HCT116 (cell line): ENCODE measurements at regions not wholly inside any gene's neighbourhood (a gene's known extent, or its start where the extent isn't known, plus 50 kb on each side); places are given as distances from the start of the nearest gene placed in this dataset.

Experiments used
- ATAC-seq: fragments of 200-7000 bp; cut with Tn5 transposase; 2 replicates; pipeline ENCODE4 v1.9.1; 2020; ENCODE audit warnings: mild to moderate bottlenecking, moderate library complexity
- BruUV-seq: library from RNA; stranded (reverse); fragments of 400-500 nt; replicated peaks from 2 replicates; lab custom pipeline; 2021; lab: Mats Ljungman, UMichigan
- CTCF ChIA-PET: fragments of 300-600 bp; sonication (Branson Sonifier 250); formaldehyde crosslinking; loops from one replicate; lab custom pipeline; 2021; ENCODE audit warnings: antibody characterized with exemption; lab: Charles Lee
- POLR2A ChIA-PET: fragments of 300-600, 350-600 bp; sonication (Branson Sonifier 250); formaldehyde crosslinking; loops from one replicate; lab custom pipeline; 2021; ENCODE audit warnings: antibody characterized with exemption; lab: Charles Lee
- RAD21 ChIA-PET, 2 experiments: fragments of 300-600 bp; sonication (Branson Sonifier 250); formaldehyde crosslinking; loops; one replicate each; lab custom pipeline; 2023; ENCODE audit warnings: low total read pairs in 2 of 2; ENCODE audit not compliant: uncharacterized antibody in 2 of 2, unreplicated experiment in 2 of 2, low non-redundant PET in 1 of 2; lab: Charles Lee
- DNase-seq: peaks from one replicate; pipeline ENCODE4 v3.0.0-alpha.2; 2010; ENCODE audit warnings: low read depth, low spot score
- H2AFZ ChIP-seq: fragments of 200-600 bp; shearing (Covaris generic), sonication (generic); 2 replicates; pipeline ENCODE4 v1.6.1; 2017; ENCODE audit warnings: low read depth, mixed run types, mixed read lengths, antibody characterized with exemption, low read length; ENCODE audit not compliant: poor library complexity, severe bottlenecking
- H3K27ac ChIP-seq: 2 replicates; pipeline ENCODE4 v1.5.1; 2012; ENCODE audit warnings: low read depth, low read length
- H3K27me3 ChIP-seq: fragments of 200-600 bp; sonication (generic); 2 replicates; pipeline ENCODE4 v1.6.1; 2016; ENCODE audit warnings: mixed run types, low read length, mixed read lengths; ENCODE audit not compliant: insufficient read depth
- H3K36me3 ChIP-seq, 2 experiments: fragments of 200-500 bp in 1 of 2; fragments of 200-600 bp in 1 of 2; sonication (Bioruptor generic) in 1 of 2; sonication (generic) in 1 of 2; 2 replicates each; pipeline versions ENCODE4 v1.5.1 to v1.6.1; 2014 to 2016; ENCODE audit warnings: low read length in 2 of 2, inconsistent platforms in 1 of 2, mixed read lengths in 1 of 2, mixed run types in 1 of 2; ENCODE audit not compliant: insufficient read depth in 2 of 2, control insufficient read depth in 1 of 2
- H3K4me1 ChIP-seq, 2 experiments: fragments of 200-600 bp in 1 of 2; sonication (generic) in 1 of 2; 2 replicates each; pipeline versions ENCODE4 v1.5.1 to v1.6.1; 2012 to 2017; ENCODE audit warnings: low read length in 2 of 2, inconsistent platforms in 1 of 2, mild to moderate bottlenecking in 1 of 2, mixed read lengths in 1 of 2, mixed run types in 1 of 2, moderate library complexity in 1 of 2; ENCODE audit not compliant: insufficient read depth in 2 of 2, control insufficient read depth in 1 of 2
- H3K4me2 ChIP-seq: fragments of 200-600 bp; sonication (generic); 2 replicates; pipeline ENCODE4 v1.6.1; 2017; ENCODE audit warnings: mixed run types, low read length, mixed read lengths
- H3K4me3 ChIP-seq, 2 experiments: fragments of 200-600 bp in 1 of 2; sonication (generic) in 1 of 2; replicated peaks in 1 of 2; 2 replicates each; pipeline ENCODE4 v1.5.1; 2011 to 2016; ENCODE audit warnings: low read length in 2 of 2, control low read depth in 1 of 2, low read depth in 1 of 2, mild to moderate bottlenecking in 1 of 2, mixed read lengths in 1 of 2, mixed run types in 1 of 2
- H3K79me2 ChIP-seq: fragments of 200-600 bp; sonication (generic); 2 replicates; pipeline ENCODE4 v1.6.1; 2017; ENCODE audit warnings: mild to moderate bottlenecking, mixed run types, low read length, moderate library complexity, mixed read lengths; ENCODE audit not compliant: insufficient read depth
- H3K9ac ChIP-seq: fragments of 200-600 bp; sonication (generic); 2 replicates; pipeline ENCODE4 v1.6.1; 2016; ENCODE audit warnings: low read length, mixed read lengths
- H3K9me2 ChIP-seq: fragments of 200-600 bp; sonication (generic), shearing (Covaris generic); 2 replicates; pipeline ENCODE4 v1.6.1; 2017; ENCODE audit warnings: mixed run types, mild to moderate bottlenecking, moderate library complexity; ENCODE audit not compliant: insufficient read depth
- H3K9me3 ChIP-seq, 2 experiments: fragments of 200-500 bp in 1 of 2; fragments of 200-600 bp in 1 of 2; sonication (Bioruptor generic) in 1 of 2; sonication (generic) in 1 of 2; 2 replicates each; pipeline ENCODE4 v1.6.1; 2014 to 2017; ENCODE audit warnings: low read length in 2 of 2, mixed read lengths in 2 of 2, inconsistent platforms in 1 of 2, low read depth in 1 of 2, mild to moderate bottlenecking in 1 of 2, mixed run types in 1 of 2, moderate library complexity in 1 of 2; ENCODE audit not compliant: control insufficient read depth in 1 of 2, insufficient read depth in 1 of 2
- H4K20me1 ChIP-seq: fragments of 200-600 bp; sonication (generic), shearing (Covaris generic); 2 replicates; pipeline ENCODE4 v1.6.1; 2017; ENCODE audit warnings: mixed run types, mild to moderate bottlenecking, moderate library complexity; ENCODE audit not compliant: insufficient read depth
- CBX3 ChIP-seq: IDR thresholded peaks from 2 replicates; pipeline ENCODE4 v1.6.1; 2012; ENCODE audit warnings: low read depth
- CEBPB ChIP-seq: IDR thresholded peaks from 2 replicates; pipeline ENCODE4 v1.6.1; 2012; ENCODE audit warnings: low read depth
- EZH2phosphoT487 ChIP-seq: fragments of 200-600 bp; IDR thresholded peaks from 2 replicates; pipeline ENCODE4 v1.6.1; 2018; ENCODE audit warnings: antibody characterized with exemption, borderline replicate concordance
- FOSL1 ChIP-seq: IDR thresholded peaks from 2 replicates; pipeline ENCODE4 v1.6.1; 2012; ENCODE audit warnings: low read depth
- JUND ChIP-seq: IDR thresholded peaks from 2 replicates; pipeline ENCODE4 v1.6.1; 2012
- POLR2A ChIP-seq: IDR thresholded peaks from 2 replicates; pipeline ENCODE4 v1.7.0; 2011; ENCODE audit warnings: borderline replicate concordance; ENCODE audit not compliant: insufficient read depth, insufficient read length; ENCODE audit errors: extremely low read depth
- RAD21 ChIP-seq: IDR thresholded peaks from 2 replicates; pipeline ENCODE4 v1.6.1; 2012; ENCODE audit warnings: low read depth, mild to moderate bottlenecking
- SIN3A ChIP-seq: IDR thresholded peaks from 2 replicates; pipeline ENCODE4 v1.6.1; 2012; ENCODE audit warnings: low read depth
- SP1 ChIP-seq: IDR thresholded peaks from 2 replicates; pipeline ENCODE4 v1.6.1; 2012; ENCODE audit warnings: low read depth
- SRF ChIP-seq: IDR thresholded peaks from 2 replicates; pipeline ENCODE4 v1.6.1; 2012; ENCODE audit warnings: low read depth
- TCF7L2 ChIP-seq: IDR thresholded peaks from 2 replicates; pipeline ENCODE4 v1.7.0; 2011; ENCODE audit warnings: borderline replicate concordance, inconsistent platforms; ENCODE audit not compliant: insufficient read depth, insufficient read length; ENCODE audit errors: extremely low read depth
- intact Hi-C: fragments of 100-400 bp; cut with micrococcal nuclease; formaldehyde crosslinking; loops from 2 replicates; pipeline ENCODE4 v1.10.0; 2022
- TF ChIP-seq, protein P1 (sequence below): IDR thresholded peaks from 2 replicates; pipeline ENCODE4 v1.6.1; 2011; ENCODE audit warnings: mild to moderate bottlenecking, low read length, moderate library complexity; ENCODE audit not compliant: insufficient replicate concordance; ENCODE audit errors: extremely low read depth
- TF ChIP-seq, protein P2 (sequence below): IDR thresholded peaks from 2 replicates; pipeline ENCODE4 v1.6.1; 2012; ENCODE audit warnings: low read depth
- TF ChIP-seq, protein P3 (sequence below), 3 experiments: fragments of 200-600 bp in 1 of 3; sonication (generic) in 1 of 3; IDR thresholded peaks in 2 of 3; conservative IDR thresholded peaks in 1 of 3; 2 replicates each; pipeline ENCODE4 v1.5.1; 2012 to 2017; ENCODE audit warnings: low read depth in 2 of 3, low read length in 2 of 3, antibody characterized with exemption in 1 of 3, borderline replicate concordance in 1 of 3, control low read depth in 1 of 3, mild to moderate bottlenecking in 1 of 3, mixed read lengths in 1 of 3, mixed run types in 1 of 3, moderate library complexity in 1 of 3; ENCODE audit not compliant: insufficient read depth in 1 of 3
- TF ChIP-seq, protein P4 (sequence below): IDR thresholded peaks from 2 replicates; pipeline ENCODE4 v1.6.1; 2012

DNA sequence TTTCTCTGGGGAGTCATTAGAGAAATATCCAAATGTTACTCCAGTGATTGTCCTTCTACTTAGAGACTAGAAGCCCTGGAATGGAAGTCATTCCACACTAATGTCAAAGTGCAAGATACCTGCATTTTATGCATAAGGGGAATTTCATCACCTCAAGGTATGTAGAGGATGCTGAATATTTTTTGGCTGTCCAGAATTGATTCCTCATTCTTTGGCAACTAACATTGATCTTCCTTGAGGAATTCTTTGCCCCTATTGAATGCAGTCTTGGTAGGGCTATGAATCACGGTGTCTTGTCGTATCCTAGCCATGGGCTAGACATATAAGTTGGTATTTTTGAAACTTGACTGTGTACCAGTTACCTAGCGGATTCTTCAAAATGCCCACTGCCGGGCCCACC lies 271.1 kb downstream of the CNTN3 start:
- no peaks in the 10 kb centered on the region for H4K20me1 ChIP-seq
- CTCF ChIA-PET, result no interaction called here
- no peaks in the 10 kb centered on the region for H3K9me2 ChIP-seq
- intact Hi-C loops, result no loop called here
- no peak for TF ChIP-seq FOSL1
- no peak for TF ChIP-seq SP1
- TF ChIP-seq, protein P1, sequence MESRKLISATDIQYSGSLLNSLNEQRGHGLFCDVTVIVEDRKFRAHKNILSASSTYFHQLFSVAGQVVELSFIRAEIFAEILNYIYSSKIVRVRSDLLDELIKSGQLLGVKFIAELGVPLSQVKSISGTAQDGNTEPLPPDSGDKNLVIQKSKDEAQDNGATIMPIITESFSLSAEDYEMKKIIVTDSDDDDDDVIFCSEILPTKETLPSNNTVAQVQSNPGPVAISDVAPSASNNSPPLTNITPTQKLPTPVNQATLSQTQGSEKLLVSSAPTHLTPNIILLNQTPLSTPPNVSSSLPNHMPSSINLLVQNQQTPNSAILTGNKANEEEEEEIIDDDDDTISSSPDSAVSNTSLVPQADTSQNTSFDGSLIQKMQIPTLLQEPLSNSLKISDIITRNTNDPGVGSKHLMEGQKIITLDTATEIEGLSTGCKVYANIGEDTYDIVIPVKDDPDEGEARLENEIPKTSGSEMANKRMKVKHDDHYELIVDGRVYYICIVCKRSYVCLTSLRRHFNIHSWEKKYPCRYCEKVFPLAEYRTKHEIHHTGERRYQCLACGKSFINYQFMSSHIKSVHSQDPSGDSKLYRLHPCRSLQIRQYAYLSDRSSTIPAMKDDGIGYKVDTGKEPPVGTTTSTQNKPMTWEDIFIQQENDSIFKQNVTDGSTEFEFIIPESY, result no peak
- TF ChIP-seq, protein P2, sequence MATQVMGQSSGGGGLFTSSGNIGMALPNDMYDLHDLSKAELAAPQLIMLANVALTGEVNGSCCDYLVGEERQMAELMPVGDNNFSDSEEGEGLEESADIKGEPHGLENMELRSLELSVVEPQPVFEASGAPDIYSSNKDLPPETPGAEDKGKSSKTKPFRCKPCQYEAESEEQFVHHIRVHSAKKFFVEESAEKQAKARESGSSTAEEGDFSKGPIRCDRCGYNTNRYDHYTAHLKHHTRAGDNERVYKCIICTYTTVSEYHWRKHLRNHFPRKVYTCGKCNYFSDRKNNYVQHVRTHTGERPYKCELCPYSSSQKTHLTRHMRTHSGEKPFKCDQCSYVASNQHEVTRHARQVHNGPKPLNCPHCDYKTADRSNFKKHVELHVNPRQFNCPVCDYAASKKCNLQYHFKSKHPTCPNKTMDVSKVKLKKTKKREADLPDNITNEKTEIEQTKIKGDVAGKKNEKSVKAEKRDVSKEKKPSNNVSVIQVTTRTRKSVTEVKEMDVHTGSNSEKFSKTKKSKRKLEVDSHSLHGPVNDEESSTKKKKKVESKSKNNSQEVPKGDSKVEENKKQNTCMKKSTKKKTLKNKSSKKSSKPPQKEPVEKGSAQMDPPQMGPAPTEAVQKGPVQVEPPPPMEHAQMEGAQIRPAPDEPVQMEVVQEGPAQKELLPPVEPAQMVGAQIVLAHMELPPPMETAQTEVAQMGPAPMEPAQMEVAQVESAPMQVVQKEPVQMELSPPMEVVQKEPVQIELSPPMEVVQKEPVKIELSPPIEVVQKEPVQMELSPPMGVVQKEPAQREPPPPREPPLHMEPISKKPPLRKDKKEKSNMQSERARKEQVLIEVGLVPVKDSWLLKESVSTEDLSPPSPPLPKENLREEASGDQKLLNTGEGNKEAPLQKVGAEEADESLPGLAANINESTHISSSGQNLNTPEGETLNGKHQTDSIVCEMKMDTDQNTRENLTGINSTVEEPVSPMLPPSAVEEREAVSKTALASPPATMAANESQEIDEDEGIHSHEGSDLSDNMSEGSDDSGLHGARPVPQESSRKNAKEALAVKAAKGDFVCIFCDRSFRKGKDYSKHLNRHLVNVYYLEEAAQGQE, result no peak
- no peak for TF ChIP-seq CBX3
- no peak for TF ChIP-seq CEBPB
- no peak for TF ChIP-seq JUND
- TF ChIP-seq TCF7L2, result no peak
- TF ChIP-seq POLR2A, result no peak
- no peak for TF ChIP-seq EZH2phosphoT487
- TF ChIP-seq SRF, result no peak
- TF ChIP-seq SIN3A, result no peak
- TF ChIP-seq, protein P3, sequence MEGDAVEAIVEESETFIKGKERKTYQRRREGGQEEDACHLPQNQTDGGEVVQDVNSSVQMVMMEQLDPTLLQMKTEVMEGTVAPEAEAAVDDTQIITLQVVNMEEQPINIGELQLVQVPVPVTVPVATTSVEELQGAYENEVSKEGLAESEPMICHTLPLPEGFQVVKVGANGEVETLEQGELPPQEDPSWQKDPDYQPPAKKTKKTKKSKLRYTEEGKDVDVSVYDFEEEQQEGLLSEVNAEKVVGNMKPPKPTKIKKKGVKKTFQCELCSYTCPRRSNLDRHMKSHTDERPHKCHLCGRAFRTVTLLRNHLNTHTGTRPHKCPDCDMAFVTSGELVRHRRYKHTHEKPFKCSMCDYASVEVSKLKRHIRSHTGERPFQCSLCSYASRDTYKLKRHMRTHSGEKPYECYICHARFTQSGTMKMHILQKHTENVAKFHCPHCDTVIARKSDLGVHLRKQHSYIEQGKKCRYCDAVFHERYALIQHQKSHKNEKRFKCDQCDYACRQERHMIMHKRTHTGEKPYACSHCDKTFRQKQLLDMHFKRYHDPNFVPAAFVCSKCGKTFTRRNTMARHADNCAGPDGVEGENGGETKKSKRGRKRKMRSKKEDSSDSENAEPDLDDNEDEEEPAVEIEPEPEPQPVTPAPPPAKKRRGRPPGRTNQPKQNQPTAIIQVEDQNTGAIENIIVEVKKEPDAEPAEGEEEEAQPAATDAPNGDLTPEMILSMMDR (IDR thresholded peaks at IDR 0.05 in 2 of 3, conservative IDR thresholded peaks at IDR 0.05 in 1 of 3; ENCODE audit: borderline replicate concordance in 1 of 3, insufficient read depth in 1 of 3, low read depth in 2 of 3, low read length in 2 of 3), result no peak
- TF ChIP-seq, protein P4, sequence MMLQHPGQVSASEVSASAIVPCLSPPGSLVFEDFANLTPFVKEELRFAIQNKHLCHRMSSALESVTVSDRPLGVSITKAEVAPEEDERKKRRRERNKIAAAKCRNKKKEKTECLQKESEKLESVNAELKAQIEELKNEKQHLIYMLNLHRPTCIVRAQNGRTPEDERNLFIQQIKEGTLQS, result no peak
- TF ChIP-seq RAD21, result no peak
- BruUV-seq, result no TSS peak
- POLR2A ChIA-PET, result no interaction called here
- H2AFZ ChIP-seq, result no peak overlapping the region
- H3K27me3 ChIP-seq, result no peaks in the 10 kb centered on the region
- no peak overlapping the region for H3K4me3 ChIP-seq
- H3K79me2 ChIP-seq, result no peaks in the 10 kb centered on the region
- no peak overlapping the region for H3K4me2 ChIP-seq
- no peak for ATAC-seq
- RAD21 ChIA-PET, result no interaction called here
- H3K9ac ChIP-seq, result no peak overlapping the region
- H3K27ac ChIP-seq, result no peak overlapping the region
- H3K9me3 ChIP-seq, result peaks cover 3 to 25% of the 10 kb centered on the region in 2 experiments; a peak in 2 of 4 replicates
- no peak for DNase-seq
- H3K36me3 ChIP-seq, result no peaks in the 10 kb centered on the region
- no peaks in the 10 kb centered on the region for H3K4me1 ChIP-seq
